ENCODE measurements at regions not wholly inside any gene's neighbourhood (a gene's known extent, or its start where the extent isn't known, plus 50 kb on each side); places are given as distances from the start of the nearest gene placed in this dataset.

GRCh38 chr13:59358014-59358413 lies 805.7 kb downstream of the DIAPH3 start:
- intact Hi-C loops (cut with micrococcal nuclease; ENCODE audit: unreplicated experiment): no loop called here
- H3K4me2 ChIP-seq (ENCODE audit: low read depth, low read length): no peak overlapping the region
- H3K9ac ChIP-seq (ENCODE audit: insufficient read depth, low read depth, low read length): no peak overlapping the region
- H3K27me3 ChIP-seq (ENCODE audit: control insufficient read depth in 1 of 2, insufficient read depth in 2 of 2, low read length in 2 of 2): no peaks in the 10 kb centered on the region
- DNase-seq (ENCODE audit: low spot score) (no peak), FAIRE-seq (no peak), ATAC-seq (no peak)
- TF ChIP-seq THYN1 (CRISPR knock-in tag; IDR thresholded peaks at IDR 0.05; ENCODE audit: borderline replicate concordance, low read depth): no peak
- TF ChIP-seq MEIS1 (CRISPR knock-in tag; IDR thresholded peaks at IDR 0.05; ENCODE audit: borderline replicate concordance): no peak
- no peak for TF ChIP-seq ZBTB3 (CRISPR knock-in tag; IDR thresholded peaks at IDR 0.05; ENCODE audit: borderline replicate concordance, low read depth)
- no peak for TF ChIP-seq ZNF431 (CRISPR knock-in tag; IDR thresholded peaks at IDR 0.05; ENCODE audit: borderline replicate concordance, low read depth)
- no peak for TF ChIP-seq ZSCAN29 (CRISPR knock-in tag; conservative IDR thresholded peaks at IDR 0.05)
- no peak for TF ChIP-seq RAD51 (IDR thresholded peaks at IDR 0.05; ENCODE audit: borderline replicate concordance)
- no peak for TF ChIP-seq ELF3 (CRISPR knock-in tag; IDR thresholded peaks at IDR 0.05)
- TF ChIP-seq, protein P1, sequence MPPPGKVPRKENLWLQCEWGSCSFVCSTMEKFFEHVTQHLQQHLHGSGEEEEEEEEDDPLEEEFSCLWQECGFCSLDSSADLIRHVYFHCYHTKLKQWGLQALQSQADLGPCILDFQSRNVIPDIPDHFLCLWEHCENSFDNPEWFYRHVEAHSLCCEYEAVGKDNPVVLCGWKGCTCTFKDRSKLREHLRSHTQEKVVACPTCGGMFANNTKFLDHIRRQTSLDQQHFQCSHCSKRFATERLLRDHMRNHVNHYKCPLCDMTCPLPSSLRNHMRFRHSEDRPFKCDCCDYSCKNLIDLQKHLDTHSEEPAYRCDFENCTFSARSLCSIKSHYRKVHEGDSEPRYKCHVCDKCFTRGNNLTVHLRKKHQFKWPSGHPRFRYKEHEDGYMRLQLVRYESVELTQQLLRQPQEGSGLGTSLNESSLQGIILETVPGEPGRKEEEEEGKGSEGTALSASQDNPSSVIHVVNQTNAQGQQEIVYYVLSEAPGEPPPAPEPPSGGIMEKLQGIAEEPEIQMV (CRISPR knock-in tag; IDR thresholded peaks at IDR 0.05; ENCODE audit: low read depth): no peak
- no peak for TF ChIP-seq RNF2 (conservative IDR thresholded peaks at IDR 0.05; ENCODE audit: low read depth)
- no peak for TF ChIP-seq ZNF430 (CRISPR knock-in tag; IDR thresholded peaks at IDR 0.05)
- TF ChIP-seq ZNF556 (CRISPR knock-in tag; IDR thresholded peaks at IDR 0.05; ENCODE audit: borderline replicate concordance): no peak
- no peak for TF ChIP-seq FOXA3 (CRISPR knock-in tag; IDR thresholded peaks at IDR 0.05)
- TF ChIP-seq, protein P2, sequence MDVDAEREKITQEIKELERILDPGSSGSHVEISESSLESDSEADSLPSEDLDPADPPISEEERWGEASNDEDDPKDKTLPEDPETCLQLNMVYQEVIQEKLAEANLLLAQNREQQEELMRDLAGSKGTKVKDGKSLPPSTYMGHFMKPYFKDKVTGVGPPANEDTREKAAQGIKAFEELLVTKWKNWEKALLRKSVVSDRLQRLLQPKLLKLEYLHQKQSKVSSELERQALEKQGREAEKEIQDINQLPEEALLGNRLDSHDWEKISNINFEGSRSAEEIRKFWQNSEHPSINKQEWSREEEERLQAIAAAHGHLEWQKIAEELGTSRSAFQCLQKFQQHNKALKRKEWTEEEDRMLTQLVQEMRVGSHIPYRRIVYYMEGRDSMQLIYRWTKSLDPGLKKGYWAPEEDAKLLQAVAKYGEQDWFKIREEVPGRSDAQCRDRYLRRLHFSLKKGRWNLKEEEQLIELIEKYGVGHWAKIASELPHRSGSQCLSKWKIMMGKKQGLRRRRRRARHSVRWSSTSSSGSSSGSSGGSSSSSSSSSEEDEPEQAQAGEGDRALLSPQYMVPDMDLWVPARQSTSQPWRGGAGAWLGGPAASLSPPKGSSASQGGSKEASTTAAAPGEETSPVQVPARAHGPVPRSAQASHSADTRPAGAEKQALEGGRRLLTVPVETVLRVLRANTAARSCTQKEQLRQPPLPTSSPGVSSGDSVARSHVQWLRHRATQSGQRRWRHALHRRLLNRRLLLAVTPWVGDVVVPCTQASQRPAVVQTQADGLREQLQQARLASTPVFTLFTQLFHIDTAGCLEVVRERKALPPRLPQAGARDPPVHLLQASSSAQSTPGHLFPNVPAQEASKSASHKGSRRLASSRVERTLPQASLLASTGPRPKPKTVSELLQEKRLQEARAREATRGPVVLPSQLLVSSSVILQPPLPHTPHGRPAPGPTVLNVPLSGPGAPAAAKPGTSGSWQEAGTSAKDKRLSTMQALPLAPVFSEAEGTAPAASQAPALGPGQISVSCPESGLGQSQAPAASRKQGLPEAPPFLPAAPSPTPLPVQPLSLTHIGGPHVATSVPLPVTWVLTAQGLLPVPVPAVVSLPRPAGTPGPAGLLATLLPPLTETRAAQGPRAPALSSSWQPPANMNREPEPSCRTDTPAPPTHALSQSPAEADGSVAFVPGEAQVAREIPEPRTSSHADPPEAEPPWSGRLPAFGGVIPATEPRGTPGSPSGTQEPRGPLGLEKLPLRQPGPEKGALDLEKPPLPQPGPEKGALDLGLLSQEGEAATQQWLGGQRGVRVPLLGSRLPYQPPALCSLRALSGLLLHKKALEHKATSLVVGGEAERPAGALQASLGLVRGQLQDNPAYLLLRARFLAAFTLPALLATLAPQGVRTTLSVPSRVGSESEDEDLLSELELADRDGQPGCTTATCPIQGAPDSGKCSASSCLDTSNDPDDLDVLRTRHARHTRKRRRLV (CRISPR knock-in tag; IDR thresholded peaks at IDR 0.05): no peak
- 13% methylated on average over 1 of the region's 6 CpGs for WGBS (ENCODE audit: low lambda C conversion rate)
- no peak overlapping the region for H3K27ac ChIP-seq (ENCODE audit: extremely low read length, insufficient read depth, low read length)
- H2AFZ ChIP-seq (ENCODE audit: low read length): no peak overlapping the region
- H3K79me2 ChIP-seq (ENCODE audit: insufficient read depth, low read length): no peaks in the 10 kb centered on the region
- H3K36me3 ChIP-seq (replicated peaks in 1 of 2; ENCODE audit: control insufficient read depth in 1 of 2, insufficient read depth in 2 of 2, low read length in 2 of 2): no peaks in the 10 kb centered on the region
- no peaks in the 10 kb centered on the region for H4K20me1 ChIP-seq (ENCODE audit: insufficient read depth, low read length)
- no peaks in the 10 kb centered on the region for H3K9me3 ChIP-seq (ENCODE audit: low read length)
- H3K4me1 ChIP-seq (ENCODE audit: insufficient read depth, low read length): peaks cover 9% of the 10 kb centered on the region
- ChIA-PET CTCF (ENCODE audit: low intra/inter-chr PET ratio, low total read pairs) (no interaction called here), POLR2A (no interaction called here)
- in situ Hi-C loops (cut with HindIII; ENCODE audit: extremely low pct_ligation_motif_present, low pct_unique_long_range_greater_than_20kb): no loop called here
- BruUV-seq (replicated peaks): no TSS peak
- H3K4me3 ChIP-seq (replicated peaks in 1 of 3; ENCODE audit: insufficient read depth in 1 of 3, low read depth in 2 of 3, low read length in 3 of 3): no peak overlapping the region

Data from HepG2 (cell line).